H1 (cell line): ENCODE measurements at regions not wholly inside any gene's neighbourhood (a gene's known extent, or its start where the extent isn't known, plus 50 kb on each side); places are given as distances from the start of the nearest gene placed in this dataset.

Experiments
- CTCF ChIA-PET: fragments of 300-600 bp; sonication (Branson Sonifier 250); formaldehyde crosslinking; loops from one replicate; lab custom pipeline; 2021; ENCODE audit not compliant: partially characterized antibody; lab: Charles Lee
- POLR2A ChIA-PET: fragments of 300-600 bp; sonication (Branson Sonifier 250); formaldehyde crosslinking; loops from one replicate; lab custom pipeline; 2021; ENCODE audit warnings: inconsistent platforms; ENCODE audit not compliant: partially characterized antibody; lab: Charles Lee
- DNase-seq, 2 experiments: peaks; one replicate each; pipeline versions ENCODE4 v3.0.0 to v3.0.0-alpha.2; 2010 to 2022; ENCODE audit warnings: low spot score in 2 of 2, low read depth in 1 of 2, mixed read lengths in 1 of 2
- FAIRE-seq: peaks from 2 replicates; lab custom pipeline; 2011; peaks lifted over from hg19 to GRCh38; lab: Jason Lieb, UNC
- H2AFZ ChIP-seq: 2 replicates; pipeline ENCODE4 v1.8.1; 2012; ENCODE audit warnings: low read length, inconsistent platforms
- H2AK5ac ChIP-seq: 2 replicates; pipeline ENCODE4 v1.6.1; 2013; ENCODE audit warnings: low read depth, low read length
- H2BK120ac ChIP-seq: replicated peaks from 2 replicates; pipeline ENCODE3; 2013; ENCODE audit warnings: low read depth, low read length, inconsistent platforms
- H2BK12ac ChIP-seq: 2 replicates; pipeline ENCODE4 v1.6.1; 2013; ENCODE audit warnings: low read depth, low read length
- H2BK15ac ChIP-seq: 2 replicates; pipeline ENCODE4 v1.6.1; 2013; ENCODE audit warnings: low read length
- H2BK20ac ChIP-seq: 2 replicates; pipeline ENCODE4 v1.6.1; 2013; ENCODE audit warnings: low read length
- H2BK5ac ChIP-seq: 2 replicates; pipeline ENCODE4 v1.6.1; 2013; ENCODE audit warnings: low read depth, low read length
- H3K14ac ChIP-seq: 2 replicates; pipeline ENCODE4 v1.6.1; 2013; ENCODE audit warnings: inconsistent platforms; ENCODE audit not compliant: insufficient read length
- H3K18ac ChIP-seq: 2 replicates; pipeline ENCODE4 v1.6.1; 2013; ENCODE audit warnings: low read length; ENCODE audit errors: extremely low read depth
- H3K23ac ChIP-seq: 2 replicates; pipeline ENCODE4 v1.6.1; 2013; ENCODE audit warnings: inconsistent platforms; ENCODE audit not compliant: insufficient read length
- H3K23me2 ChIP-seq: 2 replicates; pipeline ENCODE4 v1.6.1; 2013; ENCODE audit warnings: low read depth, low read length
- H3K27ac ChIP-seq: 2 replicates; pipeline ENCODE4 v1.6.1; 2011; ENCODE audit warnings: low read depth, low read length, inconsistent platforms
- H3K27me3 ChIP-seq, 4 experiments: replicated peaks in 1 of 4; 1 replicate in 1 of 4; 2 replicates in 3 of 4; pipeline versions ENCODE4 v1.6.1 to v1.8.1; 2011 to 2013; ENCODE audit warnings: low read length in 3 of 4, mild to moderate bottlenecking in 3 of 4, inconsistent platforms in 2 of 4, mixed read lengths in 2 of 4, moderate library complexity in 1 of 4; ENCODE audit not compliant: control insufficient read depth in 3 of 4, insufficient read depth in 3 of 4; ENCODE audit errors: extremely low read depth in 1 of 4
- H3K36me3 ChIP-seq, 4 experiments: 2 replicates each; pipeline versions ENCODE4 v1.6.1 to v1.8.1; 2011 to 2013; ENCODE audit warnings: mild to moderate bottlenecking in 4 of 4, low read length in 3 of 4, moderate library complexity in 2 of 4, control low read depth in 1 of 4, inconsistent platforms in 1 of 4; ENCODE audit not compliant: insufficient read depth in 4 of 4, control insufficient read depth in 2 of 4
- H3K4ac ChIP-seq: replicated peaks from 2 replicates; pipeline ENCODE3; 2013; ENCODE audit warnings: low read length, low read depth, mixed read lengths, inconsistent platforms; ENCODE audit not compliant: insufficient read length
- H3K4me1 ChIP-seq, 4 experiments: replicated peaks in 1 of 4; 1 replicate in 1 of 4; 2 replicates in 3 of 4; pipeline versions ENCODE4 v1.6.1 to v1.8.1; 2011 to 2013; ENCODE audit warnings: low read length in 3 of 4, inconsistent platforms in 2 of 4, mixed read lengths in 1 of 4; ENCODE audit not compliant: insufficient read depth in 4 of 4, control insufficient read depth in 3 of 4
- H3K4me2 ChIP-seq, 2 experiments: 2 replicates each; pipeline versions ENCODE4 v1.6.1 to v1.8.1; 2011 to 2013; ENCODE audit warnings: low read depth in 2 of 2, low read length in 2 of 2, control low read depth in 1 of 2, inconsistent platforms in 1 of 2, mild to moderate bottlenecking in 1 of 2; ENCODE audit not compliant: insufficient read depth in 1 of 2
- H3K4me3 ChIP-seq, 4 experiments: fragments of 200-600, 300-600 bp in 1 of 4; sonication (generic), shearing (Covaris generic), sonication (Bioruptor Twin) in 1 of 4; 2 replicates each; pipeline versions ENCODE4 v1.5.1 to v1.8.1; 2011 to 2016; ENCODE audit warnings: low read length in 4 of 4, low read depth in 3 of 4, control low read depth in 2 of 4, inconsistent platforms in 2 of 4, mild to moderate bottlenecking in 2 of 4, mixed read lengths in 1 of 4, moderate library complexity in 1 of 4; ENCODE audit not compliant: insufficient read depth in 2 of 4; ENCODE audit errors: extremely low read depth in 1 of 4
- H3K56ac ChIP-seq: replicated peaks from 2 replicates; pipeline ENCODE3; 2013; ENCODE audit warnings: low read depth, mild to moderate bottlenecking, mixed read lengths, low read length, inconsistent platforms; ENCODE audit not compliant: insufficient read length
- H3K79me1 ChIP-seq: 2 replicates; pipeline ENCODE4 v1.6.1; 2013; ENCODE audit warnings: low read depth, low read length, control low read depth
- H3K79me2 ChIP-seq, 2 experiments: 2 replicates each; pipeline versions ENCODE4 v1.6.1 to v1.8.1; 2012 to 2013; ENCODE audit warnings: low read length in 2 of 2, mild to moderate bottlenecking in 2 of 2, inconsistent platforms in 1 of 2; ENCODE audit not compliant: insufficient read depth in 2 of 2, control insufficient read depth in 1 of 2
- H3K9ac ChIP-seq, 4 experiments: replicated peaks in 1 of 4; 1 replicate in 1 of 4; 2 replicates in 3 of 4; pipeline versions ENCODE4 v1.6.1 to v1.8.1; 2011 to 2013; ENCODE audit warnings: low read depth in 3 of 4, low read length in 3 of 4, control low read depth in 2 of 4, mild to moderate bottlenecking in 2 of 4, moderate library complexity in 2 of 4, inconsistent platforms in 1 of 4; ENCODE audit errors: extremely low read depth in 1 of 4
- H3K9me3 ChIP-seq, 2 experiments: 2 replicates each; pipeline versions ENCODE4 v1.6.1 to v1.8.1; 2012 to 2013; ENCODE audit warnings: mild to moderate bottlenecking in 2 of 2, moderate library complexity in 2 of 2, control low read depth in 1 of 2, inconsistent platforms in 1 of 2, low read depth in 1 of 2, low read length in 1 of 2, mixed read lengths in 1 of 2; ENCODE audit not compliant: insufficient read depth in 2 of 2
- H4K20me1 ChIP-seq, 2 experiments: replicated peaks in 1 of 2; 2 replicates each; pipeline versions ENCODE3 to v1.8.1; 2011 to 2013; ENCODE audit warnings: inconsistent platforms in 2 of 2, low read length in 2 of 2, mild to moderate bottlenecking in 1 of 2; ENCODE audit not compliant: insufficient read depth in 2 of 2, control insufficient read depth in 1 of 2
- H4K5ac ChIP-seq: 2 replicates; pipeline ENCODE4 v1.6.1; 2013; ENCODE audit warnings: low read length, low read depth, mixed read lengths, inconsistent platforms; ENCODE audit not compliant: insufficient read length
- H4K8ac ChIP-seq: 2 replicates; pipeline ENCODE4 v1.8.0; 2013; ENCODE audit warnings: mild to moderate bottlenecking, moderate library complexity, low read length, inconsistent platforms; ENCODE audit not compliant: insufficient read depth; ENCODE audit errors: extremely low read depth
- H4K91ac ChIP-seq: replicated peaks from 2 replicates; pipeline ENCODE3; 2013; ENCODE audit warnings: low read length, mixed read lengths, inconsistent platforms; ENCODE audit not compliant: insufficient read length
- ASH2L ChIP-seq: fragments of 200-600, 300-600 bp; sonication (generic); IDR thresholded peaks from one replicate; pipeline ENCODE4 v1.7.1; 2017; ENCODE audit warnings: low read length
- BACH1 ChIP-seq: IDR thresholded peaks from 2 replicates; pipeline ENCODE4 v1.6.1; 2012; ENCODE audit warnings: low read length, improper control_type of control experiment
- BCL11A ChIP-seq, 2 experiments: IDR thresholded peaks; one replicate each; pipeline ENCODE4 v1.6.1; 2011; ENCODE audit warnings: low read depth in 2 of 2, low read length in 2 of 2, mild to moderate bottlenecking in 2 of 2
- BRCA1 ChIP-seq: IDR thresholded peaks from 2 replicates; pipeline ENCODE4 v1.6.1; 2012; ENCODE audit warnings: low read depth, low read length, improper control_type of control experiment
- CHD1 ChIP-seq: IDR thresholded peaks from 2 replicates; pipeline ENCODE4 v1.6.1; 2012; ENCODE audit warnings: low read depth, low read length, improper control_type of control experiment
- CHD2 ChIP-seq: IDR thresholded peaks from 2 replicates; pipeline ENCODE4 v1.6.1; 2012; ENCODE audit warnings: low read length, improper control_type of control experiment
- CREB1 ChIP-seq: IDR thresholded peaks from 2 replicates; pipeline ENCODE4 v1.6.1; 2012; ENCODE audit warnings: inconsistent platforms
- KDM5A ChIP-seq: fragments of 200-600 bp; IDR thresholded peaks from 2 replicates; pipeline ENCODE4 v1.7.1; 2012; ENCODE audit warnings: mild to moderate bottlenecking, low read length, inconsistent platforms, mixed read lengths
- RAD21 ChIP-seq, 2 experiments: IDR thresholded peaks in 1 of 2; conservative IDR thresholded peaks in 1 of 2; 2 replicates each; pipeline ENCODE4 v1.6.1; 2011; ENCODE audit warnings: low read depth in 2 of 2, low read length in 2 of 2, improper control_type of control experiment in 1 of 2, inconsistent platforms in 1 of 2, mild to moderate bottlenecking in 1 of 2, moderate library complexity in 1 of 2
- SIN3A ChIP-seq, 2 experiments: IDR thresholded peaks in 1 of 2; conservative IDR thresholded peaks in 1 of 2; 2 replicates each; pipeline ENCODE4 v1.6.1; 2011 to 2012; ENCODE audit warnings: low read length in 2 of 2, improper control_type of control experiment in 1 of 2, low read depth in 1 of 2, mild to moderate bottlenecking in 1 of 2
- SP4 ChIP-seq: IDR thresholded peaks from 2 replicates; pipeline ENCODE4 v1.6.1; 2012; ENCODE audit warnings: low read length, inconsistent platforms
- YY1 ChIP-seq: IDR thresholded peaks from 2 replicates; pipeline ENCODE4 v1.6.1; 2011; ENCODE audit warnings: low read depth, mild to moderate bottlenecking, low read length
- WGBS, 2 experiments: shearing (Covaris generic) in 1 of 2; methylation state at CpG; one replicate each; pipeline versions ENCODE4 v1.1.6 to v1.1.7; 2013 to 2015; ENCODE audit warnings: low lambda C conversion rate in 2 of 2, mixed read lengths in 2 of 2, inconsistent platforms in 1 of 2, low coverage in 1 of 2, missing lambda C conversion rate in 1 of 2; ENCODE audit not compliant: insufficient replicate concordance in 2 of 2, insufficient coverage in 1 of 2, insufficient read length in 1 of 2; ENCODE audit errors: extremely low coverage in 1 of 2, missing lambda C conversion rate in 1 of 2; 5-methylcytosine and 5-hydroxymethylcytosine counted together
- TF ChIP-seq, protein P1 (sequence below), 3 experiments: IDR thresholded peaks; 1 replicate in 2 of 3; 2 replicates in 1 of 3; pipeline versions ENCODE4 v1.5.1 to v1.6.1; 2011; ENCODE audit warnings: low read length in 3 of 3, mild to moderate bottlenecking in 3 of 3, inconsistent platforms in 2 of 3, low read depth in 1 of 3, moderate library complexity in 1 of 3; ENCODE audit not compliant: insufficient read depth in 1 of 3; ENCODE audit errors: control extremely low read depth in 1 of 3

DNA sequence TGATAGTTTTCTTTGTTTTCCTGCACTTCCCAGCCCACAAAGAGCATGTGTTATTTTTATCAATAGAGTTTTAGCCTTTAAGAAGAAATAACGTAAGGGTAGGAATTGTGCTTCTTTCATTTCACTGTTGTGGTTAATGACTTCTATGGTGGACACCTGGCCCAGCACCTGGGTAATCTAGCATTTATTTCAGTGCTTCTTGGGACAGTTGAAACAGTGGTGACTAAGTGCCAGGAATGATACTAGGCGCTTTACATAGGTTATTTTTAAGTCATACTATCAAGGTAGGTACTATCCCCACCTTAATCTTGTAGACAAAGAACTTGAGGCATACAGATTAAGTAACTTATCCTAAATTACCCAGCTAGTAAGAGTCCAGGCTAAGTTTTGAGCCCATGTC is 243.8 kb downstream of the SOX2 start:
- CTCF ChIA-PET, result interaction anchor here (0.5 to 0.9 kb wide), 2 partner anchors 703 to 1298 kb away, joined by 3 read pairs; no protein-coding TSS in a partner anchor
- Histone ChIP-seq H2BK120ac (no peak overlapping the region), H3K14ac (no peak overlapping the region), H4K5ac (no peak overlapping the region), H3K23me2 (no peaks in the 10 kb centered on the region; the same call in 1 of the 2 replicates), H3K4me3 (no peak overlapping the region), H2BK15ac (no peak overlapping the region), H4K91ac (no peak overlapping the region), H2BK5ac (no peak overlapping the region), H3K4ac (no peak overlapping the region), H3K4me2 (no peak overlapping the region), H2AK5ac (no peak overlapping the region), H2BK20ac (no peak overlapping the region), H3K27me3 (no peaks in the 10 kb centered on the region), H3K79me1 (no peaks in the 10 kb centered on the region), H2BK12ac (no peak overlapping the region), H3K9me3 (no peaks in the 10 kb centered on the region), H3K56ac (no peak overlapping the region), H3K79me2 (no peaks in the 10 kb centered on the region), H2AFZ (no peak overlapping the region), H3K36me3 (no peaks in the 10 kb centered on the region), H3K4me1 (no peaks in the 10 kb centered on the region; a peak in 2 of 7 replicates), H3K27ac (no peak overlapping the region), H4K8ac (no peak overlapping the region), H3K23ac (no peak overlapping the region), H3K9ac (no peak overlapping the region), H4K20me1 (no peaks in the 10 kb centered on the region), H3K18ac (no peak overlapping the region)
- FAIRE-seq (no peak), DNase-seq (no peak)
- POLR2A ChIA-PET, result interaction anchor here (1.5 kb wide), 1 partner anchor 10 kb away, joined by 3 read pairs; no protein-coding TSS in a partner anchor
- WGBS, 2 experiments, result 88% methylated on average over 2 of the region's 2 CpGs; no CpG with 5 or more reads in 1 of the 2 experiments
- no peak for TF ChIP-seq CHD1
- no peak for TF ChIP-seq SP4
- no peak for TF ChIP-seq KDM5A
- no peak for TF ChIP-seq ASH2L
- TF ChIP-seq RAD21 (IDR thresholded peaks at IDR 0.05 in 1 of 2, conservative IDR thresholded peaks at IDR 0.05 in 1 of 2; ENCODE audit: low read depth in 2 of 2, low read length in 2 of 2), result no peak
- no peak for TF ChIP-seq BCL11A (IDR thresholded peaks at IDR 0.05; ENCODE audit: low read depth in 2 of 2, low read length in 2 of 2)
- TF ChIP-seq SIN3A (conservative IDR thresholded peaks at IDR 0.05 in 1 of 2, IDR thresholded peaks at IDR 0.05 in 1 of 2; ENCODE audit: low read depth in 1 of 2, low read length in 2 of 2), result no peak
- TF ChIP-seq CHD2, result no peak
- no peak for TF ChIP-seq CREB1
- no peak for TF ChIP-seq BACH1
- no peak for TF ChIP-seq BRCA1
- TF ChIP-seq, protein P1, sequence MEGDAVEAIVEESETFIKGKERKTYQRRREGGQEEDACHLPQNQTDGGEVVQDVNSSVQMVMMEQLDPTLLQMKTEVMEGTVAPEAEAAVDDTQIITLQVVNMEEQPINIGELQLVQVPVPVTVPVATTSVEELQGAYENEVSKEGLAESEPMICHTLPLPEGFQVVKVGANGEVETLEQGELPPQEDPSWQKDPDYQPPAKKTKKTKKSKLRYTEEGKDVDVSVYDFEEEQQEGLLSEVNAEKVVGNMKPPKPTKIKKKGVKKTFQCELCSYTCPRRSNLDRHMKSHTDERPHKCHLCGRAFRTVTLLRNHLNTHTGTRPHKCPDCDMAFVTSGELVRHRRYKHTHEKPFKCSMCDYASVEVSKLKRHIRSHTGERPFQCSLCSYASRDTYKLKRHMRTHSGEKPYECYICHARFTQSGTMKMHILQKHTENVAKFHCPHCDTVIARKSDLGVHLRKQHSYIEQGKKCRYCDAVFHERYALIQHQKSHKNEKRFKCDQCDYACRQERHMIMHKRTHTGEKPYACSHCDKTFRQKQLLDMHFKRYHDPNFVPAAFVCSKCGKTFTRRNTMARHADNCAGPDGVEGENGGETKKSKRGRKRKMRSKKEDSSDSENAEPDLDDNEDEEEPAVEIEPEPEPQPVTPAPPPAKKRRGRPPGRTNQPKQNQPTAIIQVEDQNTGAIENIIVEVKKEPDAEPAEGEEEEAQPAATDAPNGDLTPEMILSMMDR (IDR thresholded peaks at IDR 0.05; ENCODE audit: control extremely low read depth in 1 of 3, insufficient read depth in 1 of 3, low read depth in 1 of 3, low read length in 3 of 3), result no peak
- TF ChIP-seq YY1, result no peak
